H1 (cell line): ENCODE measurements at regions not wholly inside any gene's neighbourhood (a gene's known extent, or its start where the extent isn't known, plus 50 kb on each side); places are given as distances from the start of the nearest gene placed in this dataset.

ENCODE experiments used
- CTCF ChIA-PET: fragments of 300-600 bp; sonication (Branson Sonifier 250); formaldehyde crosslinking; loops from one replicate; lab custom pipeline; 2021; ENCODE audit not compliant: partially characterized antibody; lab: Charles Lee
- POLR2A ChIA-PET: fragments of 300-600 bp; sonication (Branson Sonifier 250); formaldehyde crosslinking; loops from one replicate; lab custom pipeline; 2021; ENCODE audit warnings: inconsistent platforms; ENCODE audit not compliant: partially characterized antibody; lab: Charles Lee
- DNase-seq, 2 experiments: peaks; one replicate each; pipeline versions ENCODE4 v3.0.0 to v3.0.0-alpha.2; 2010 to 2022; ENCODE audit warnings: low spot score in 2 of 2, low read depth in 1 of 2, mixed read lengths in 1 of 2
- FAIRE-seq: peaks from 2 replicates; lab custom pipeline; 2011; peaks lifted over from hg19 to GRCh38; lab: Jason Lieb, UNC
- H2AFZ ChIP-seq: 2 replicates; pipeline ENCODE4 v1.8.1; 2012; ENCODE audit warnings: low read length, inconsistent platforms
- H2AK5ac ChIP-seq: 2 replicates; pipeline ENCODE4 v1.6.1; 2013; ENCODE audit warnings: low read depth, low read length
- H2BK120ac ChIP-seq: replicated peaks from 2 replicates; pipeline ENCODE3; 2013; ENCODE audit warnings: low read depth, low read length, inconsistent platforms
- H2BK12ac ChIP-seq: 2 replicates; pipeline ENCODE4 v1.6.1; 2013; ENCODE audit warnings: low read depth, low read length
- H2BK15ac ChIP-seq: 2 replicates; pipeline ENCODE4 v1.6.1; 2013; ENCODE audit warnings: low read length
- H2BK20ac ChIP-seq: 2 replicates; pipeline ENCODE4 v1.6.1; 2013; ENCODE audit warnings: low read length
- H2BK5ac ChIP-seq: 2 replicates; pipeline ENCODE4 v1.6.1; 2013; ENCODE audit warnings: low read depth, low read length
- H3K14ac ChIP-seq: 2 replicates; pipeline ENCODE4 v1.6.1; 2013; ENCODE audit warnings: inconsistent platforms; ENCODE audit not compliant: insufficient read length
- H3K18ac ChIP-seq: 2 replicates; pipeline ENCODE4 v1.6.1; 2013; ENCODE audit warnings: low read length; ENCODE audit errors: extremely low read depth
- H3K23ac ChIP-seq: 2 replicates; pipeline ENCODE4 v1.6.1; 2013; ENCODE audit warnings: inconsistent platforms; ENCODE audit not compliant: insufficient read length
- H3K23me2 ChIP-seq: 2 replicates; pipeline ENCODE4 v1.6.1; 2013; ENCODE audit warnings: low read depth, low read length
- H3K27ac ChIP-seq: 2 replicates; pipeline ENCODE4 v1.6.1; 2011; ENCODE audit warnings: low read depth, low read length, inconsistent platforms
- H3K27me3 ChIP-seq, 4 experiments: replicated peaks in 1 of 4; 1 replicate in 1 of 4; 2 replicates in 3 of 4; pipeline versions ENCODE4 v1.6.1 to v1.8.1; 2011 to 2013; ENCODE audit warnings: low read length in 3 of 4, mild to moderate bottlenecking in 3 of 4, inconsistent platforms in 2 of 4, mixed read lengths in 2 of 4, moderate library complexity in 1 of 4; ENCODE audit not compliant: control insufficient read depth in 3 of 4, insufficient read depth in 3 of 4; ENCODE audit errors: extremely low read depth in 1 of 4
- H3K36me3 ChIP-seq, 4 experiments: 2 replicates each; pipeline versions ENCODE4 v1.6.1 to v1.8.1; 2011 to 2013; ENCODE audit warnings: mild to moderate bottlenecking in 4 of 4, low read length in 3 of 4, moderate library complexity in 2 of 4, control low read depth in 1 of 4, inconsistent platforms in 1 of 4; ENCODE audit not compliant: insufficient read depth in 4 of 4, control insufficient read depth in 2 of 4
- H3K4ac ChIP-seq: replicated peaks from 2 replicates; pipeline ENCODE3; 2013; ENCODE audit warnings: low read length, low read depth, mixed read lengths, inconsistent platforms; ENCODE audit not compliant: insufficient read length
- H3K4me1 ChIP-seq, 4 experiments: replicated peaks in 1 of 4; 1 replicate in 1 of 4; 2 replicates in 3 of 4; pipeline versions ENCODE4 v1.6.1 to v1.8.1; 2011 to 2013; ENCODE audit warnings: low read length in 3 of 4, inconsistent platforms in 2 of 4, mixed read lengths in 1 of 4; ENCODE audit not compliant: insufficient read depth in 4 of 4, control insufficient read depth in 3 of 4
- H3K4me2 ChIP-seq, 2 experiments: 2 replicates each; pipeline versions ENCODE4 v1.6.1 to v1.8.1; 2011 to 2013; ENCODE audit warnings: low read depth in 2 of 2, low read length in 2 of 2, control low read depth in 1 of 2, inconsistent platforms in 1 of 2, mild to moderate bottlenecking in 1 of 2; ENCODE audit not compliant: insufficient read depth in 1 of 2
- H3K4me3 ChIP-seq, 4 experiments: fragments of 200-600, 300-600 bp in 1 of 4; sonication (generic), shearing (Covaris generic), sonication (Bioruptor Twin) in 1 of 4; 2 replicates each; pipeline versions ENCODE4 v1.5.1 to v1.8.1; 2011 to 2016; ENCODE audit warnings: low read length in 4 of 4, low read depth in 3 of 4, control low read depth in 2 of 4, inconsistent platforms in 2 of 4, mild to moderate bottlenecking in 2 of 4, mixed read lengths in 1 of 4, moderate library complexity in 1 of 4; ENCODE audit not compliant: insufficient read depth in 2 of 4; ENCODE audit errors: extremely low read depth in 1 of 4
- H3K56ac ChIP-seq: replicated peaks from 2 replicates; pipeline ENCODE3; 2013; ENCODE audit warnings: low read depth, mild to moderate bottlenecking, mixed read lengths, low read length, inconsistent platforms; ENCODE audit not compliant: insufficient read length
- H3K79me1 ChIP-seq: 2 replicates; pipeline ENCODE4 v1.6.1; 2013; ENCODE audit warnings: low read depth, low read length, control low read depth
- H3K79me2 ChIP-seq, 2 experiments: 2 replicates each; pipeline versions ENCODE4 v1.6.1 to v1.8.1; 2012 to 2013; ENCODE audit warnings: low read length in 2 of 2, mild to moderate bottlenecking in 2 of 2, inconsistent platforms in 1 of 2; ENCODE audit not compliant: insufficient read depth in 2 of 2, control insufficient read depth in 1 of 2
- H3K9ac ChIP-seq, 4 experiments: replicated peaks in 1 of 4; 1 replicate in 1 of 4; 2 replicates in 3 of 4; pipeline versions ENCODE4 v1.6.1 to v1.8.1; 2011 to 2013; ENCODE audit warnings: low read depth in 3 of 4, low read length in 3 of 4, control low read depth in 2 of 4, mild to moderate bottlenecking in 2 of 4, moderate library complexity in 2 of 4, inconsistent platforms in 1 of 4; ENCODE audit errors: extremely low read depth in 1 of 4
- H3K9me3 ChIP-seq, 2 experiments: 2 replicates each; pipeline versions ENCODE4 v1.6.1 to v1.8.1; 2012 to 2013; ENCODE audit warnings: mild to moderate bottlenecking in 2 of 2, moderate library complexity in 2 of 2, control low read depth in 1 of 2, inconsistent platforms in 1 of 2, low read depth in 1 of 2, low read length in 1 of 2, mixed read lengths in 1 of 2; ENCODE audit not compliant: insufficient read depth in 2 of 2
- H4K20me1 ChIP-seq, 2 experiments: replicated peaks in 1 of 2; 2 replicates each; pipeline versions ENCODE3 to v1.8.1; 2011 to 2013; ENCODE audit warnings: inconsistent platforms in 2 of 2, low read length in 2 of 2, mild to moderate bottlenecking in 1 of 2; ENCODE audit not compliant: insufficient read depth in 2 of 2, control insufficient read depth in 1 of 2
- H4K5ac ChIP-seq: 2 replicates; pipeline ENCODE4 v1.6.1; 2013; ENCODE audit warnings: low read length, low read depth, mixed read lengths, inconsistent platforms; ENCODE audit not compliant: insufficient read length
- H4K8ac ChIP-seq: 2 replicates; pipeline ENCODE4 v1.8.0; 2013; ENCODE audit warnings: mild to moderate bottlenecking, moderate library complexity, low read length, inconsistent platforms; ENCODE audit not compliant: insufficient read depth; ENCODE audit errors: extremely low read depth
- H4K91ac ChIP-seq: replicated peaks from 2 replicates; pipeline ENCODE3; 2013; ENCODE audit warnings: low read length, mixed read lengths, inconsistent platforms; ENCODE audit not compliant: insufficient read length
- WGBS, 2 experiments: shearing (Covaris generic) in 1 of 2; methylation state at CpG; one replicate each; pipeline versions ENCODE4 v1.1.6 to v1.1.7; 2013 to 2015; ENCODE audit warnings: low lambda C conversion rate in 2 of 2, mixed read lengths in 2 of 2, inconsistent platforms in 1 of 2, low coverage in 1 of 2, missing lambda C conversion rate in 1 of 2; ENCODE audit not compliant: insufficient replicate concordance in 2 of 2, insufficient coverage in 1 of 2, insufficient read length in 1 of 2; ENCODE audit errors: extremely low coverage in 1 of 2, missing lambda C conversion rate in 1 of 2; 5-methylcytosine and 5-hydroxymethylcytosine counted together

- DNase-seq, result no peak
- Histone ChIP-seq H3K79me2 (no peaks in the 10 kb centered on the region), H3K4me2 (no peak overlapping the region), H2AFZ (no peak overlapping the region), H2BK120ac (no peak overlapping the region), H3K9me3 (no peaks in the 10 kb centered on the region), H3K79me1 (no peaks in the 10 kb centered on the region), H4K20me1 (no peaks in the 10 kb centered on the region), H2BK12ac (no peak overlapping the region), H3K27me3 (0 out of 7 replicates have a peak, but pooled peaks cover 0 to 2% (median 0%) of the 10 kb centered on the region in 4 experiments), H3K18ac (no peak overlapping the region), H2AK5ac (no peak overlapping the region), H4K91ac (no peak overlapping the region), H3K4ac (no peak overlapping the region), H2BK20ac (no peak overlapping the region), H3K27ac (no peak overlapping the region), H3K4me3 (no peak overlapping the region), H4K8ac (no peak overlapping the region), H3K23ac (no peak overlapping the region), H3K36me3 (no peaks in the 10 kb centered on the region), H3K56ac (no peak overlapping the region), H4K5ac (no peak overlapping the region), H2BK5ac (no peak overlapping the region), H3K4me1 (peaks cover 0 to 2% (median under 1%) of the 10 kb centered on the region in 4 experiments; a peak in 2 of 7 replicates), H3K23me2 (peaks cover 3% of the 10 kb centered on the region; the same call in 1 of the 2 replicates), H2BK15ac (no peak overlapping the region), H3K9ac (no peak overlapping the region), H3K14ac (no peak overlapping the region)
- ChIA-PET POLR2A (no interaction called here), CTCF (interaction anchor here (1.0 to 2.0 kb wide), 3 partner anchors 7 to 11 kb away, joined by 3 to 8 read pairs (median 4); no protein-coding TSS in a partner anchor)
- WGBS, 2 experiments, result 94% methylated on average over 11 of the region's 11 CpGs; no CpG with 5 or more reads in 1 of the 2 experiments
- FAIRE-seq, result no peak
Observed at GRCh38 chr10:128221117-128221516, 94.9 kb upstream of the MKI67 start.
